ENCODE measurements at regions not wholly inside any gene's neighbourhood (a gene's known extent, or its start where the extent isn't known, plus 50 kb on each side); places are given as distances from the start of the nearest gene placed in this dataset.

DNA sequence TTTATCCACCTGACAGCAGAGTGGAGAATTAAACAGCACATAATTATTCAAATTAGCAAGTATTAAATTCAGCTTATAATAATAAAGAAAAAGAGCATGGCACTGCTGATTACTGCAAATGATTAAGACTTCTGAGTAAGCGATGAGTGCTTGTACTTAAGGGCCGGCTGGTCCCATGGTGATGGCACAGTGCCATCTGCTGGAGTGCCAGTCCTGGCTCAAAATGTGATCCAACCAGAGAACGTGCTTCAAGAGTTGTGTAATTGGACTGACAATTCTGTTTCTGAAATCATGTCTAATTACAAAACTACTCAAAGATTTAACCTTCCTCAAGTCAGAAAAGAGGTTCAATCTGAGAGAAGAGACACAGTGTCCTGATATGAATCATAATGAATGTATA lies 181.6 kb upstream of the RGS17 start:
- TF ChIP-seq, protein P1, sequence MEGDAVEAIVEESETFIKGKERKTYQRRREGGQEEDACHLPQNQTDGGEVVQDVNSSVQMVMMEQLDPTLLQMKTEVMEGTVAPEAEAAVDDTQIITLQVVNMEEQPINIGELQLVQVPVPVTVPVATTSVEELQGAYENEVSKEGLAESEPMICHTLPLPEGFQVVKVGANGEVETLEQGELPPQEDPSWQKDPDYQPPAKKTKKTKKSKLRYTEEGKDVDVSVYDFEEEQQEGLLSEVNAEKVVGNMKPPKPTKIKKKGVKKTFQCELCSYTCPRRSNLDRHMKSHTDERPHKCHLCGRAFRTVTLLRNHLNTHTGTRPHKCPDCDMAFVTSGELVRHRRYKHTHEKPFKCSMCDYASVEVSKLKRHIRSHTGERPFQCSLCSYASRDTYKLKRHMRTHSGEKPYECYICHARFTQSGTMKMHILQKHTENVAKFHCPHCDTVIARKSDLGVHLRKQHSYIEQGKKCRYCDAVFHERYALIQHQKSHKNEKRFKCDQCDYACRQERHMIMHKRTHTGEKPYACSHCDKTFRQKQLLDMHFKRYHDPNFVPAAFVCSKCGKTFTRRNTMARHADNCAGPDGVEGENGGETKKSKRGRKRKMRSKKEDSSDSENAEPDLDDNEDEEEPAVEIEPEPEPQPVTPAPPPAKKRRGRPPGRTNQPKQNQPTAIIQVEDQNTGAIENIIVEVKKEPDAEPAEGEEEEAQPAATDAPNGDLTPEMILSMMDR (IDR thresholded peaks at IDR 0.05; ENCODE audit: poor library complexity, severe bottlenecking): peak; percentile 42
- no peak for TF ChIP-seq EZH2 (IDR thresholded peaks at IDR 0.05; ENCODE audit: borderline replicate concordance, insufficient read depth, low read length, poor library complexity, severe bottlenecking)
- peak; percentile 43 for TF ChIP-seq SMC3 (conservative IDR thresholded peaks at IDR 0.05; ENCODE audit: poor library complexity)
- TF ChIP-seq RAD21 (conservative IDR thresholded peaks at IDR 0.05): peak; percentile 56
- no peak for TF ChIP-seq EP300 (conservative IDR thresholded peaks at IDR 0.05; ENCODE audit: poor library complexity, severe bottlenecking)
- TF ChIP-seq TAF1 (IDR thresholded peaks at IDR 0.05; ENCODE audit: low read depth): no peak
- TF ChIP-seq, protein P2, sequence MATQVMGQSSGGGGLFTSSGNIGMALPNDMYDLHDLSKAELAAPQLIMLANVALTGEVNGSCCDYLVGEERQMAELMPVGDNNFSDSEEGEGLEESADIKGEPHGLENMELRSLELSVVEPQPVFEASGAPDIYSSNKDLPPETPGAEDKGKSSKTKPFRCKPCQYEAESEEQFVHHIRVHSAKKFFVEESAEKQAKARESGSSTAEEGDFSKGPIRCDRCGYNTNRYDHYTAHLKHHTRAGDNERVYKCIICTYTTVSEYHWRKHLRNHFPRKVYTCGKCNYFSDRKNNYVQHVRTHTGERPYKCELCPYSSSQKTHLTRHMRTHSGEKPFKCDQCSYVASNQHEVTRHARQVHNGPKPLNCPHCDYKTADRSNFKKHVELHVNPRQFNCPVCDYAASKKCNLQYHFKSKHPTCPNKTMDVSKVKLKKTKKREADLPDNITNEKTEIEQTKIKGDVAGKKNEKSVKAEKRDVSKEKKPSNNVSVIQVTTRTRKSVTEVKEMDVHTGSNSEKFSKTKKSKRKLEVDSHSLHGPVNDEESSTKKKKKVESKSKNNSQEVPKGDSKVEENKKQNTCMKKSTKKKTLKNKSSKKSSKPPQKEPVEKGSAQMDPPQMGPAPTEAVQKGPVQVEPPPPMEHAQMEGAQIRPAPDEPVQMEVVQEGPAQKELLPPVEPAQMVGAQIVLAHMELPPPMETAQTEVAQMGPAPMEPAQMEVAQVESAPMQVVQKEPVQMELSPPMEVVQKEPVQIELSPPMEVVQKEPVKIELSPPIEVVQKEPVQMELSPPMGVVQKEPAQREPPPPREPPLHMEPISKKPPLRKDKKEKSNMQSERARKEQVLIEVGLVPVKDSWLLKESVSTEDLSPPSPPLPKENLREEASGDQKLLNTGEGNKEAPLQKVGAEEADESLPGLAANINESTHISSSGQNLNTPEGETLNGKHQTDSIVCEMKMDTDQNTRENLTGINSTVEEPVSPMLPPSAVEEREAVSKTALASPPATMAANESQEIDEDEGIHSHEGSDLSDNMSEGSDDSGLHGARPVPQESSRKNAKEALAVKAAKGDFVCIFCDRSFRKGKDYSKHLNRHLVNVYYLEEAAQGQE (IDR thresholded peaks at IDR 0.05; ENCODE audit: borderline replicate concordance): no peak
- no peak for TF ChIP-seq POLR2AphosphoS5 (IDR thresholded peaks at IDR 0.05)
- no peak for TF ChIP-seq MXI1 (conservative IDR thresholded peaks at IDR 0.05; ENCODE audit: poor library complexity, severe bottlenecking)

Data from neural cell (in vitro differentiated cells).